Astrocyte (in vitro differentiated cells and primary cell): ENCODE measurements at regions not wholly inside any gene's neighbourhood (a gene's known extent, or its start where the extent isn't known, plus 50 kb on each side); places are given as distances from the start of the nearest gene placed in this dataset.

Experiments
- EZH2 ChIP-seq: IDR thresholded peaks from 2 replicates; pipeline ENCODE4 v1.6.1; 2012; ENCODE audit warnings: mild to moderate bottlenecking, low read length, inconsistent platforms; ENCODE audit not compliant: insufficient read depth
- TF ChIP-seq, protein P1 (sequence below): IDR thresholded peaks from 2 replicates; pipeline ENCODE4 v1.5.1; 2011; ENCODE audit warnings: low read depth, mild to moderate bottlenecking, inconsistent platforms, low read length, moderate library complexity; ENCODE audit not compliant: insufficient read depth

DNA sequence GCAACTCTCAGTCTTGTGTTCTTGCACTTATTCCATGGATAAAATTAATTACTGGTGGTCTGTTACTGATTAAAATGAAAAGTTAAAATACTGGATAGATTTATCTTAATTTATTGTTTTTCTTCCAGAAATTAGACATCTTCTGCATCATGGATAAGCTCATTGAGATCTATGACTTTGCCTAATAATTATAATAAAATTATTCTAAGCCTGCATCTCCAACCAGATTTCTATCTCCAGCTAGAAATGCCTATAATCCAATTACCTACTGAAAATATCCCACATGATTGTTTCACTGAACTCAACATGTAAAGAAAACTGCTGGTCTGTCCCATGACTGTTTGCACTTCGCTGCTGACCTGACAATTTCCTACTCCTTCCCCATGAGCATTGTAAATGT, 88.3 kb upstream of the ACBD5 start:
- TF ChIP-seq, protein P1, sequence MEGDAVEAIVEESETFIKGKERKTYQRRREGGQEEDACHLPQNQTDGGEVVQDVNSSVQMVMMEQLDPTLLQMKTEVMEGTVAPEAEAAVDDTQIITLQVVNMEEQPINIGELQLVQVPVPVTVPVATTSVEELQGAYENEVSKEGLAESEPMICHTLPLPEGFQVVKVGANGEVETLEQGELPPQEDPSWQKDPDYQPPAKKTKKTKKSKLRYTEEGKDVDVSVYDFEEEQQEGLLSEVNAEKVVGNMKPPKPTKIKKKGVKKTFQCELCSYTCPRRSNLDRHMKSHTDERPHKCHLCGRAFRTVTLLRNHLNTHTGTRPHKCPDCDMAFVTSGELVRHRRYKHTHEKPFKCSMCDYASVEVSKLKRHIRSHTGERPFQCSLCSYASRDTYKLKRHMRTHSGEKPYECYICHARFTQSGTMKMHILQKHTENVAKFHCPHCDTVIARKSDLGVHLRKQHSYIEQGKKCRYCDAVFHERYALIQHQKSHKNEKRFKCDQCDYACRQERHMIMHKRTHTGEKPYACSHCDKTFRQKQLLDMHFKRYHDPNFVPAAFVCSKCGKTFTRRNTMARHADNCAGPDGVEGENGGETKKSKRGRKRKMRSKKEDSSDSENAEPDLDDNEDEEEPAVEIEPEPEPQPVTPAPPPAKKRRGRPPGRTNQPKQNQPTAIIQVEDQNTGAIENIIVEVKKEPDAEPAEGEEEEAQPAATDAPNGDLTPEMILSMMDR: no peak
- no peak for TF ChIP-seq EZH2
